Stimulated activated memory B cell treated with anti-CD40 and anti-IgM and Interleukin-4, amounts not matched to agents 10 μg/mL and 1 μg/mL and 100 μg/mL, for 72 hours (primary cell): ENCODE measurements at regions not wholly inside any gene's neighbourhood (a gene's known extent, or its start where the extent isn't known, plus 50 kb on each side); places are given as distances from the start of the nearest gene placed in this dataset.
"Not testable (repeated sequence)": the region's sequence is repeated elsewhere in the genome, so short reads cannot be mapped to it uniquely, and the experiment has no call there.

Source experiments
- ATAC-seq: fragments of 150-1000 bp; cut with Tn5 transposase; 2 replicates; pipeline ENCODE4 v1.10.0; 2021
- H3K27ac Mint-ChIP-seq: one replicate; pipeline ENCODE4 v1.8.0; 2022; ENCODE audit warnings: mild to moderate bottlenecking, mixed read lengths
- H3K27me3 Mint-ChIP-seq: one replicate; pipeline ENCODE4 v1.8.0; 2022; ENCODE audit warnings: mixed read lengths
- H3K36me3 Mint-ChIP-seq: one replicate; pipeline ENCODE4 v1.8.0; 2022; ENCODE audit warnings: mixed read lengths
- H3K4me1 Mint-ChIP-seq: one replicate; pipeline ENCODE4 v1.8.0; 2022; ENCODE audit warnings: mixed read lengths
- H3K4me3 Mint-ChIP-seq: one replicate; pipeline ENCODE4 v1.8.0; 2022; ENCODE audit warnings: mild to moderate bottlenecking, moderate library complexity, mixed read lengths
- H3K9me3 Mint-ChIP-seq: one replicate; pipeline ENCODE4 v1.8.0; 2022; ENCODE audit warnings: mixed read lengths

GRCh38 chr12:47478426-47478825 is 227.4 kb downstream of the RPAP3 start:
- no peak overlapping the region for H3K4me3 Mint-ChIP-seq
- peaks cover 37% of the 10 kb centered on the region for H3K27me3 Mint-ChIP-seq
- no peak overlapping the region for H3K27ac Mint-ChIP-seq
- H3K9me3 Mint-ChIP-seq = peaks cover 25% of the 10 kb centered on the region
- H3K4me1 Mint-ChIP-seq = no peaks in the 10 kb centered on the region
- peaks cover 11% of the 10 kb centered on the region for H3K36me3 Mint-ChIP-seq
- ATAC-seq = no peak

- Mint-ChIP-seq H3K4me1 (no peaks in the 10 kb centered on the region), H3K9me3 (peaks cover 23% of the 10 kb centered on the region), H3K36me3 (peaks cover 9% of the 10 kb centered on the region), H3K4me3 (no peak overlapping the region), H3K27ac (no peak overlapping the region), H3K27me3 (peaks cover 17% of the 10 kb centered on the region)
- ATAC-seq = no peak
These were observed 232.7 kb downstream of the RPAP3 start for GRCh38 chr12:47473091-47473490.

GRCh38 chr12:47470349-47470748 is 235.5 kb downstream of the RPAP3 start:
- H3K27ac Mint-ChIP-seq, H3K4me3 Mint-ChIP-seq, H3K36me3 Mint-ChIP-seq, ATAC-seq, H3K27me3 Mint-ChIP-seq: not testable (repeated sequence)
- Mint-ChIP-seq H3K9me3 (peaks cover 10% of the 10 kb centered on the region), H3K4me1 (peaks cover 10% of the 10 kb centered on the region)

- H3K9me3 Mint-ChIP-seq, H3K36me3 Mint-ChIP-seq, ATAC-seq, H3K27ac Mint-ChIP-seq, H3K4me3 Mint-ChIP-seq: not testable (repeated sequence)
- peaks cover 12% of the 10 kb centered on the region for H3K4me1 Mint-ChIP-seq
- H3K27me3 Mint-ChIP-seq = peaks cover 38% of the 10 kb centered on the region
These were observed 241.9 kb downstream of the RPAP3 start for GRCh38 chr12:47463918-47464317.

- peaks cover 3% of the 10 kb centered on the region for H3K9me3 Mint-ChIP-seq
- no peak overlapping the region for H3K27ac Mint-ChIP-seq
- peaks cover 67% of the 10 kb centered on the region for H3K27me3 Mint-ChIP-seq
- H3K4me1 Mint-ChIP-seq = no peaks in the 10 kb centered on the region
- no peak for ATAC-seq
- no peak overlapping the region for H3K4me3 Mint-ChIP-seq
- H3K36me3 Mint-ChIP-seq = peaks cover 5% of the 10 kb centered on the region
These were observed 247.6 kb downstream of the RPAP3 start for GRCh38 chr12:47458279-47458678.

GRCh38 chr12:47449797-47450196 is 256.0 kb downstream of the RPAP3 start:
- peak; percentile 59 for ATAC-seq
- Mint-ChIP-seq H3K36me3 (peaks cover under 1% of the 10 kb centered on the region), H3K27me3 (peaks cover 16% of the 10 kb centered on the region), H3K4me1 (peaks cover 5% of the 10 kb centered on the region), H3K9me3 (peaks cover 2% of the 10 kb centered on the region), H3K4me3 (no peak overlapping the region), H3K27ac (no peak overlapping the region)

- ATAC-seq = no peak
- Mint-ChIP-seq H3K36me3 (peaks cover 15% of the 10 kb centered on the region), H3K27ac (no peak overlapping the region), H3K4me1 (no peaks in the 10 kb centered on the region), H3K9me3 (peaks cover 30% of the 10 kb centered on the region), H3K27me3 (peaks cover 9% of the 10 kb centered on the region), H3K4me3 (no peak overlapping the region)
These were observed 263.5 kb downstream of the RPAP3 start for GRCh38 chr12:47442310-47442709.

GRCh38 chr12:47441490-47441889 is 264.3 kb downstream of the RPAP3 start:
- peaks cover 9% of the 10 kb centered on the region for H3K27me3 Mint-ChIP-seq
- peaks cover 30% of the 10 kb centered on the region for H3K9me3 Mint-ChIP-seq

GRCh38 chr12:47438175-47438574 is 267.7 kb downstream of the RPAP3 start:
- peaks cover 7% of the 10 kb centered on the region for H3K36me3 Mint-ChIP-seq
- H3K27ac Mint-ChIP-seq = no peak overlapping the region
- H3K9me3 Mint-ChIP-seq = peaks cover 22% of the 10 kb centered on the region

More at GRCh38 chr12:47441490-47441889, 264.3 kb downstream of the RPAP3 start:
- H3K4me1 Mint-ChIP-seq = no peaks in the 10 kb centered on the region
- peaks cover 15% of the 10 kb centered on the region for H3K36me3 Mint-ChIP-seq
- H3K4me3 Mint-ChIP-seq = no peak overlapping the region
- no peak for ATAC-seq
- no peak overlapping the region for H3K27ac Mint-ChIP-seq

GRCh38 chr12:47437570-47437969 is 268.3 kb downstream of the RPAP3 start:
- H3K9me3 Mint-ChIP-seq = peaks cover 16% of the 10 kb centered on the region
- peaks cover 22% of the 10 kb centered on the region for H3K27me3 Mint-ChIP-seq

More at GRCh38 chr12:47438175-47438574, 267.7 kb downstream of the RPAP3 start:
- no peak overlapping the region for H3K4me3 Mint-ChIP-seq
- peaks cover 22% of the 10 kb centered on the region for H3K27me3 Mint-ChIP-seq
- no peak for ATAC-seq
- H3K4me1 Mint-ChIP-seq = no peaks in the 10 kb centered on the region

GRCh38 chr12:47433876-47434275 is 272.0 kb downstream of the RPAP3 start:
- H3K9me3 Mint-ChIP-seq = peaks cover 7% of the 10 kb centered on the region
- peaks cover 22% of the 10 kb centered on the region for H3K27me3 Mint-ChIP-seq
- H3K4me3 Mint-ChIP-seq = no peak overlapping the region
- ATAC-seq = no peak
- H3K4me1 Mint-ChIP-seq = no peaks in the 10 kb centered on the region
- no peak overlapping the region for H3K27ac Mint-ChIP-seq
- H3K36me3 Mint-ChIP-seq = peaks cover 7% of the 10 kb centered on the region

More at GRCh38 chr12:47437570-47437969, 268.3 kb downstream of the RPAP3 start:
- Mint-ChIP-seq H3K4me1 (no peaks in the 10 kb centered on the region), H3K4me3 (no peak overlapping the region), H3K27ac (no peak overlapping the region), H3K36me3 (peaks cover 7% of the 10 kb centered on the region)
- no peak for ATAC-seq

- H3K4me1 Mint-ChIP-seq, H3K9me3 Mint-ChIP-seq, H3K27ac Mint-ChIP-seq, ATAC-seq, H3K36me3 Mint-ChIP-seq: not testable (repeated sequence)
- H3K4me3 Mint-ChIP-seq = peak overlapping the region; percentile 52
- H3K27me3 Mint-ChIP-seq = peaks cover 41% of the 10 kb centered on the region
These were observed 279.0 kb downstream of the RPAP3 start for GRCh38 chr12:47426678-47427309.

- Mint-ChIP-seq H3K27ac (no peak overlapping the region), H3K9me3 (peaks cover 2% of the 10 kb centered on the region), H3K4me3 (no peak overlapping the region), H3K27me3 (peaks cover 41% of the 10 kb centered on the region), H3K4me1 (no peaks in the 10 kb centered on the region), H3K36me3 (no peaks in the 10 kb centered on the region)
- ATAC-seq = no peak
These were observed 283.2 kb downstream of the RPAP3 start for GRCh38 chr12:47422611-47423010.

GRCh38 chr12:47419497-47419896 is 286.3 kb downstream of the RPAP3 start:
- peaks cover 15% of the 10 kb centered on the region for H3K27me3 Mint-ChIP-seq
- no peaks in the 10 kb centered on the region for H3K36me3 Mint-ChIP-seq
- H3K9me3 Mint-ChIP-seq = no peaks in the 10 kb centered on the region
- H3K4me3 Mint-ChIP-seq = no peak overlapping the region
- ATAC-seq = no peak
- H3K27ac Mint-ChIP-seq = no peak overlapping the region
- peaks cover 9% of the 10 kb centered on the region for H3K4me1 Mint-ChIP-seq

- no peak for ATAC-seq
- Mint-ChIP-seq H3K4me3 (no peak overlapping the region), H3K36me3 (no peaks in the 10 kb centered on the region), H3K27ac (no peak overlapping the region), H3K9me3 (no peaks in the 10 kb centered on the region), H3K27me3 (no peaks in the 10 kb centered on the region), H3K4me1 (peaks cover 12% of the 10 kb centered on the region)
These were observed 287.9 kb downstream of the RPAP3 start for GRCh38 chr12:47417955-47418354.

GRCh38 chr12:47417121-47417520 is 288.7 kb downstream of the RPAP3 start:
- Mint-ChIP-seq H3K9me3 (no peaks in the 10 kb centered on the region), H3K27ac (no peak overlapping the region), H3K36me3 (no peaks in the 10 kb centered on the region), H3K4me1 (peaks cover 12% of the 10 kb centered on the region), H3K27me3 (no peaks in the 10 kb centered on the region), H3K4me3 (no peak overlapping the region)
- no peak for ATAC-seq
